ENCODE measurements at regions not wholly inside any gene's neighbourhood (a gene's known extent, or its start where the extent isn't known, plus 50 kb on each side); places are given as distances from the start of the nearest gene placed in this dataset.

DNA sequence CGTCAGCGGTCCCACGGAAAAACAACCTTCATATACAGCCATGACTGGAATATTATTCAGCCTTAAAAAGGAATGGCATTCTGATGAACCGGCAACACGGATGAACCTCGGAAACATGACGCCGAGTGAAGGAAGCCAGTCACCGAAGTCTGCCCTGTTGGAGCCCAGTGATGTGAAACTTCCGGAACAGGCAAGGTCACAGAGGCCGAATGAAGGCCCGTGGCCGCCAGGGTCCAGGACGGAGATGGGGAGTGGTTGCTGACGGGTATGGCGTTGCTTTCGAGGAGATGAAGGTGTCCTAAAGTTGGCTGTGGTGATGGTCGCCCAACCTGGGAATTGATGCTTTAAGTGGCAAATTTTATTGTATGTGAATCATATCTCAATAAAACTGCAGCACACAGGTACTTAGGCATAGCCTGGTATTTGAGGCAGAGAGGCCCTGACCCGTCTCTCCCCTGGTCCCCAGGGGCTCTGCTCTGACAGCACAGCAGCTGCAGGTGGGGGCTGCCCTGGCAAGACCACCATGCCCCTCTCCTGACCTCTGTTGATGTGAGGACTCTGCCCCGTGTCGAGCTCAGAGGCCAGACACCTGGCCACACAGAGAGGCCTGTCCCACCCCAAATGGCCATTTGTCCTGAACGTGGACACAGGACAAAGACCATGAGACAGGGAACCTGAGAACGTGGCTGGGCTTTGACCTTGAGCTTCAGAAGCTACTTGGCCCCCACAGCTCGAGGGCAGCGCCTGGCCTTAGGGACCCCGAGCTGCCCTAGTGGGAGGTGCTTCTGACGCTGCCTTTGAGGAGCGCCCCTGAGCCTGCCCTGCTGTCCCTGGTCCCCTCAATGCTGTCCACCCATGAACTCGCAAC lies 1090.8 kb downstream of the BRD1 start:
- TF ChIP-seq CTCF (IDR thresholded peaks at IDR 0.05): no peak
- ATAC-seq (ENCODE audit: low FRiP score) (no peak), DNase-seq (ENCODE audit: low spot score) (no peak)

DNA sequence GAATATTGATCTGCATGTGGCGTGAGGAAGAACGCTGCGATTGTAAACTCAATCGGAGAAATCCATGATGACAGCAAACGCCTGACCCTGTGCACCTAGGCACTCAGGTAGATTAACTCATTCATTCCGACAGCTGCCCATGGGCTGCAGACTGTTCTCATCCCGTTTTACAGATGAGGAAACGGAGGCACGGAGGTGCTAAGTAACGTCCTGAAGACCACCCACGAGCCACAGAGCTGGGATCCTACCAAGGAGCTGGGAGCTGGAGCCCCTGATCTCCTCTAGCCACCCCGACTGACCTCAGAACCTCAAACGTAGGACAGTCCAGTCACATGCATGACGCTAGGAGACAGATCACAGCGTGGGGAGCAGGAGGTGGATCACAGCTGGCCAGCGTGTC lies 1092.7 kb downstream of the BRD1 start:
- no peak for DNase-seq (ENCODE audit: low spot score)
- TF ChIP-seq CTCF (IDR thresholded peaks at IDR 0.05): no peak
- ATAC-seq (ENCODE audit: low FRiP score): no peak

GRCh38 chr22:48734359-48734758 lies 1093.3 kb downstream of the BRD1 start:
- DNase-seq (ENCODE audit: low spot score) (no peak), ATAC-seq (ENCODE audit: low FRiP score) (no peak)
- no peak for TF ChIP-seq CTCF (IDR thresholded peaks at IDR 0.05)

GRCh38 chr22:48729499-48730171 lies 1098.0 kb downstream of the BRD1 start:
- ATAC-seq (ENCODE audit: low FRiP score): no peak
- no peak for DNase-seq (ENCODE audit: low spot score)

DNA sequence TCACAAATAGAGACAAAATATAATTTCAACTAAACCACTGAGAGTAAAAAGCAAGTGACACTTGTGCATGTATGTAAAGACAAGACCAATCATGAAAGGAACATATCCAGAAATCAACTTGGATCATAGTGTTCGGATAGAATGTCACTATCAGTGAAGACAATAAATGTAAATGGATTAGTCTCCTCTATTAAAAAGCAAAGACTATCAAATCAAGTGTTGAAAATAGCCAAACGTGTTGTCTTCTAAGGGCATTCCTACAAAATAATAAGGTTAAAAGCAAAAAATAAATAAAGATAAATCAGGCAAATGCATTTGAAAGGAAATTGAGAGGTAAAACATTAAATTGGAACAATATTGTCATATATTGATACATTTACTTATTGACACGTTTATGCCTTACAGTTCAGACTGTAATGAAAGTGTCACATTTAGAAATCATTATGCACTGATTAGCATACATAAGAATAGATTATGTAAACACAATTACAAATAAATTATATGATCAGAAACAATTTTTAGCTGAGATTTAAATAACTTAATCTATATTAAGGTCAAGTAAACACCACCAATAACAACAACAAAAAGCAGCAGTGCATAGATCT lies 1100.1 kb downstream of the BRD1 start:
- ATAC-seq (ENCODE audit: low FRiP score) (no peak), DNase-seq (ENCODE audit: low spot score) (no peak)
- no peak for TF ChIP-seq CTCF (IDR thresholded peaks at IDR 0.05)

More at GRCh38 chr22:48729499-48730171, 1098.0 kb downstream of the BRD1 start:
- TF ChIP-seq CTCF (IDR thresholded peaks at IDR 0.05): no peak

DNA sequence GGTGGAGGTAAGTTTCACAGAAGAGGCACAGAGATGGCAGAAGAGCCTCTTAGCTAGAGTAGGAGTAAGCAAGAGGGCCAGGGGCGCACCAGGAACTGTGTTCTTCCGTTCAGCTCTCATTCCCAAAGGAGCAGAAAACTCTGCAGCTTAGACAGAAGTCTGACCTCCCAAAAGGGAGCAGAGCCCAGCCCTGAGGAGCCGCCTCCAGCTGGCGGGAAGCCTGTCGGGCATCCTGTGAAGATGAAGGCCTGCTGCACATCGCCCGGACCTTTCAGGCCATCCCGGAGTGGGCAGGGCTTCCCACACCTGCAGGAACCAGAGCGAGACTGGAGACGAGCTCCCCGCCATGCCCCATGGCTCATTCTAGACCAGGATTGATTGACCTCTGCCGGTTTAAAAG lies 1102.8 kb downstream of the BRD1 start:
- no peak for TF ChIP-seq CTCF (IDR thresholded peaks at IDR 0.05)
- ATAC-seq (ENCODE audit: low FRiP score) (no peak), DNase-seq (ENCODE audit: low spot score) (no peak)

Data from omental fat pad (tissue), 3 donors.